RPMI7951 (cell line): ENCODE measurements at regions not wholly inside any gene's neighbourhood (a gene's known extent, or its start where the extent isn't known, plus 50 kb on each side); places are given as distances from the start of the nearest gene placed in this dataset.
A peak's percentile ranks its signal among the peaks of the same experiment; 100 is the strongest.
"Not testable (repeated sequence)": the region's sequence is repeated elsewhere in the genome, so short reads cannot be mapped to it uniquely, and the experiment has no call there.

Experiments
- DNase-seq: peaks from one replicate; pipeline ENCODE4 v3.0.0-alpha.2; 2012; ENCODE audit warnings: low read depth

GRCh38 chr2:160550048-160550447, 56.4 kb upstream of the RBMS1 start:
- no peak for DNase-seq

- DNase-seq, result no peak
These were observed 57.7 kb upstream of the RBMS1 start for GRCh38 chr2:160551259-160551658.

- DNase-seq, result no peak
These were observed 61.9 kb upstream of the RBMS1 start for GRCh38 chr2:160555420-160556071.

GRCh38 chr2:160557903-160558302, 64.3 kb upstream of the RBMS1 start:
- no peak for DNase-seq

- no peak for DNase-seq
These were observed 64.9 kb upstream of the RBMS1 start for GRCh38 chr2:160558531-160558930.

GRCh38 chr2:160561551-160562295, 68.1 kb upstream of the RBMS1 start:
- peak; percentile 21 for DNase-seq

- DNase-seq, result no peak
These were observed 69.1 kb upstream of the RBMS1 start for GRCh38 chr2:160562730-160563129.

- no peak for DNase-seq
These were observed 71.0 kb upstream of the RBMS1 start for GRCh38 chr2:160564591-160564990.

GRCh38 chr2:160565099-160565845, 71.7 kb upstream of the RBMS1 start:
- no peak for DNase-seq

GRCh38 chr2:160566717-160567116, 73.1 kb upstream of the RBMS1 start:
- no peak for DNase-seq

- DNase-seq, result no peak
These were observed 75.2 kb upstream of the RBMS1 start for GRCh38 chr2:160568856-160569255.

GRCh38 chr2:160570376-160570775, 76.8 kb upstream of the RBMS1 start:
- DNase-seq, result no peak

GRCh38 chr2:160574468-160575140, 81.0 kb upstream of the RBMS1 start:
- DNase-seq, result peak; percentile 86

GRCh38 chr2:160575368-160575767, 81.8 kb upstream of the RBMS1 start:
- no peak for DNase-seq

- no peak for DNase-seq
These were observed 82.5 kb upstream of the RBMS1 start for GRCh38 chr2:160576054-160576499.

GRCh38 chr2:160577081-160577480, 83.5 kb upstream of the RBMS1 start:
- not testable (repeated sequence) for DNase-seq

- peak; percentile 83 for DNase-seq
These were observed 87.4 kb upstream of the RBMS1 start for GRCh38 chr2:160581035-160581434.

GRCh38 chr2:160581448-160581847, 87.8 kb upstream of the RBMS1 start:
- peak; percentile 43 for DNase-seq

- peak; percentile 38 for DNase-seq
These were observed 88.5 kb upstream of the RBMS1 start for GRCh38 chr2:160582081-160582480.

GRCh38 chr2:160582490-160583145, 89.0 kb upstream of the RBMS1 start:
- peak; percentile 68 for DNase-seq

GRCh38 chr2:160583146-160583535, 89.5 kb upstream of the RBMS1 start:
- peak; percentile 33 for DNase-seq
